ENCODE measurements at regions not wholly inside any gene's neighbourhood (a gene's known extent, or its start where the extent isn't known, plus 50 kb on each side); places are given as distances from the start of the nearest gene placed in this dataset.

DNA sequence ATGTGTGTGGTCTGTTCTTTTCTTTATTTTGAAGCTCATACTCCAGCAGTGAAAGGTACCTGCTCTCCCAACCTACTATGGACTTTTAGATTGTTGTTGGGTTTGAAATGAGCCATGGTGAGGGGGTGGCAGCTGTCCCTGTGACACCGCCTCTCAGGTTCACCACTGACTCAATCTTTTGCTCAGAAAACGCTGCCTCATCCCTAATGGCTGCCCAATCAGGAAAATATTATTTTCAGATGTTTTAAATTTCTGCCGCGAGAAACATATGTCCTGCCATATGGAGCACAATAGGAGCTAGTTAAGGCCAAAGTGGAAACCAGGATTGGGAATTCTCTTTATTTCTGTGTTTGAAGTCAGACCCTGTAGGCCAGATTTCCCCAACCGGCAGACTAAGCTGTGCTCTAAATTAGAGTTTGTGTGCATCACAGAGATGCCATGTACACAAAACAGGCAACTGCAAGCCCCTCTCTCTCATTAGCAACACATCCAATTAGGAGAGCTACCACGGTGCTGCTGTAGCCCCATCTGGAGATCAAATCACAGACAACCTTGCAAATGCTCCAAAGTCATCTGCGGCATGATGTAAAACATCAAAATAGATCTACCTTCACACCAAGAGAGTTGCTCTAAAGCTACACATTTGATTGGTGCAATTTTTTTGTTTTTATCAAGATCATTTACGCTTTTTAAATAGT lies 144.1 kb upstream of the BACH2 start:
- TF ChIP-seq, protein P1, sequence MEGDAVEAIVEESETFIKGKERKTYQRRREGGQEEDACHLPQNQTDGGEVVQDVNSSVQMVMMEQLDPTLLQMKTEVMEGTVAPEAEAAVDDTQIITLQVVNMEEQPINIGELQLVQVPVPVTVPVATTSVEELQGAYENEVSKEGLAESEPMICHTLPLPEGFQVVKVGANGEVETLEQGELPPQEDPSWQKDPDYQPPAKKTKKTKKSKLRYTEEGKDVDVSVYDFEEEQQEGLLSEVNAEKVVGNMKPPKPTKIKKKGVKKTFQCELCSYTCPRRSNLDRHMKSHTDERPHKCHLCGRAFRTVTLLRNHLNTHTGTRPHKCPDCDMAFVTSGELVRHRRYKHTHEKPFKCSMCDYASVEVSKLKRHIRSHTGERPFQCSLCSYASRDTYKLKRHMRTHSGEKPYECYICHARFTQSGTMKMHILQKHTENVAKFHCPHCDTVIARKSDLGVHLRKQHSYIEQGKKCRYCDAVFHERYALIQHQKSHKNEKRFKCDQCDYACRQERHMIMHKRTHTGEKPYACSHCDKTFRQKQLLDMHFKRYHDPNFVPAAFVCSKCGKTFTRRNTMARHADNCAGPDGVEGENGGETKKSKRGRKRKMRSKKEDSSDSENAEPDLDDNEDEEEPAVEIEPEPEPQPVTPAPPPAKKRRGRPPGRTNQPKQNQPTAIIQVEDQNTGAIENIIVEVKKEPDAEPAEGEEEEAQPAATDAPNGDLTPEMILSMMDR (conservative IDR thresholded peaks at IDR 0.05; ENCODE audit: low read length): no peak
- no peak for TF ChIP-seq EZH2phosphoT487 (IDR thresholded peaks at IDR 0.05; ENCODE audit: borderline replicate concordance, low read depth, low read length)
- Histone ChIP-seq H3K4me1 (ENCODE audit: insufficient read depth, low read length, poor library complexity, severe bottlenecking) (no peaks in the 10 kb centered on the region), H3K36me3 (ENCODE audit: insufficient read depth, low read length) (no peaks in the 10 kb centered on the region), H3K9me3 (ENCODE audit: low read length) (no peaks in the 10 kb centered on the region), H3K9me2 (ENCODE audit: insufficient read depth, low read length) (no peaks in the 10 kb centered on the region), H2AFZ (ENCODE audit: low read length) (no peak overlapping the region), H3K27ac (ENCODE audit: low read depth, low read length, poor library complexity, severe bottlenecking) (no peak overlapping the region), H3K79me2 (ENCODE audit: insufficient read depth, low read depth, low read length) (no peaks in the 10 kb centered on the region), H3K4me3 (ENCODE audit: low read depth, low read length, poor library complexity, severe bottlenecking) (no peak overlapping the region), H3K4me2 (ENCODE audit: low read length) (no peak overlapping the region), H4K20me1 (ENCODE audit: insufficient read depth, low read length) (no peaks in the 10 kb centered on the region)
- CTCF ChIA-PET (ENCODE audit: unreplicated experiment): no interaction called here
- no peak for DNase-seq (ENCODE audit: low spot score)
- no TSS peak for BruUV-seq (replicated peaks)
- intact Hi-C loops (cut with micrococcal nuclease; ENCODE audit: unreplicated experiment): no loop called here
- POLR2A ChIA-PET: interaction anchor here (0.6 to 1.3 kb wide), 5 partner anchors 10 to 457 kb away, joined by 3 to 7 read pairs (median 3); no protein-coding TSS in a partner anchor

DNA sequence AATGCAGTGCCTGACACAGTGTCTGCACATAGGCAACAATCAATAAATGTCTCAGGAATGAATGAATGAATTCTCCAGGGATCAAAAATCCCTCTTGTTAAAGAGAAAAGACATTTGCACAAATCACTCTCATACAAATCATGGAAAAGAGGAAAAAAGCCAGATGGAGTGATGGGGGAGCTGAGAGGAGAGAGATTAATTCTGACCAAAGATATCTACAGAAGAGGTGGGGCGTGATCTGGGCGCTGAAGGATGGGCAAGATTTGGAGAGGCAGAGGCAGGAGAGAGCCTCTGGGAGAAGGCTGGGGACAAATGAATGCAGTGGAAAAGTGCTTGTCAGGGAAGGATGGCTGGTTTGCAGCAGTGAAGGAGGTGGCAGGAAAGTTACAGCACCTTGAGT lies 142.9 kb upstream of the BACH2 start:
- no peaks in the 10 kb centered on the region for H3K79me2 ChIP-seq (ENCODE audit: insufficient read depth, low read depth, low read length)
- H3K9me3 ChIP-seq (ENCODE audit: low read length): 0 out of 2 replicates have a peak, but pooled peaks cover under 1% of the 10 kb centered on the region
- H4K20me1 ChIP-seq (ENCODE audit: insufficient read depth, low read length): no peaks in the 10 kb centered on the region
- ChIA-PET POLR2A (interaction anchor here (0.5 to 0.6 kb wide), 2 partner anchors 11 to 27 kb away, joined by 3 to 7 read pairs; no protein-coding TSS in a partner anchor), CTCF (ENCODE audit: unreplicated experiment) (no interaction called here)
- no TSS peak for BruUV-seq (replicated peaks)
- no peak for TF ChIP-seq EZH2phosphoT487 (IDR thresholded peaks at IDR 0.05; ENCODE audit: borderline replicate concordance, low read depth, low read length)
- TF ChIP-seq, protein P1 (conservative IDR thresholded peaks at IDR 0.05; ENCODE audit: low read length): no peak
- no peaks in the 10 kb centered on the region for H3K4me1 ChIP-seq (ENCODE audit: insufficient read depth, low read length, poor library complexity, severe bottlenecking)
- no peaks in the 10 kb centered on the region for H3K9me2 ChIP-seq (ENCODE audit: insufficient read depth, low read length)
- no peak overlapping the region for H3K4me2 ChIP-seq (ENCODE audit: low read length)
- no peak for DNase-seq (ENCODE audit: low spot score)
- H3K4me3 ChIP-seq (ENCODE audit: low read depth, low read length, poor library complexity, severe bottlenecking): no peak overlapping the region
- H3K36me3 ChIP-seq (ENCODE audit: insufficient read depth, low read length): no peaks in the 10 kb centered on the region
- intact Hi-C loops (cut with micrococcal nuclease; ENCODE audit: unreplicated experiment): no loop called here
- H3K27ac ChIP-seq (ENCODE audit: low read depth, low read length, poor library complexity, severe bottlenecking): no peak overlapping the region
- H2AFZ ChIP-seq (ENCODE audit: low read length): no peak overlapping the region

DNA sequence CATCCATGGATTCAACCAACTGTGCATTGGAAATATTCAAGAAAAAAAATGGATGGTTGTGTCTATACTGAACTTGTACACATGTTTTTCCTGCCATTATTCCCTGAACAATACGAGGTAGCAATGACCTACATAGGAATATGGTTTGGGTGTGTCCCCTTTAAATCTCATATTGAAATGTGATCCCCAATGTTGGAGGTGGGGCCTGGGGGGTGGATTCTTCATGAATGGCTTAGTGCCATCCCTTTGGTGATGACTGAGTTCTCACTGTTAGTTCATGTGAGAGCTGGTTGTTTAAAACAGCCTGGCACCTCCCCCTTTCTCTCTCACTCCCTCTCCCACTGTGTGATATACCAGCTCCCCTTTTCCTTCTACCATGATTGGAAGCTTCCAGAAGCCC lies 139.8 kb upstream of the BACH2 start:
- no peak for TF ChIP-seq EZH2phosphoT487 (IDR thresholded peaks at IDR 0.05; ENCODE audit: borderline replicate concordance, low read depth, low read length)
- TF ChIP-seq, protein P1 (conservative IDR thresholded peaks at IDR 0.05; ENCODE audit: low read length): no peak
- H3K79me2 ChIP-seq (ENCODE audit: insufficient read depth, low read depth, low read length): no peaks in the 10 kb centered on the region
- H3K4me1 ChIP-seq (ENCODE audit: insufficient read depth, low read length, poor library complexity, severe bottlenecking): peaks cover 3% of the 10 kb centered on the region
- no peak overlapping the region for H3K4me2 ChIP-seq (ENCODE audit: low read length)
- intact Hi-C loops (cut with micrococcal nuclease; ENCODE audit: unreplicated experiment): no loop called here
- ChIA-PET CTCF (ENCODE audit: unreplicated experiment) (no interaction called here), POLR2A (interaction anchor here (1.4 kb wide), 1 partner anchor 8 kb away, joined by 5 read pairs; no protein-coding TSS in a partner anchor)
- H4K20me1 ChIP-seq (ENCODE audit: insufficient read depth, low read length): no peaks in the 10 kb centered on the region
- H3K9me3 ChIP-seq (ENCODE audit: low read length): peaks cover 26% of the 10 kb centered on the region
- no peak overlapping the region for H2AFZ ChIP-seq (ENCODE audit: low read length)
- H3K27ac ChIP-seq (ENCODE audit: low read depth, low read length, poor library complexity, severe bottlenecking): no peak overlapping the region
- BruUV-seq (replicated peaks): no TSS peak
- no peaks in the 10 kb centered on the region for H3K36me3 ChIP-seq (ENCODE audit: insufficient read depth, low read length)
- H3K9me2 ChIP-seq (ENCODE audit: insufficient read depth, low read length): no peaks in the 10 kb centered on the region
- no peak overlapping the region for H3K4me3 ChIP-seq (ENCODE audit: low read depth, low read length, poor library complexity, severe bottlenecking)
- DNase-seq (ENCODE audit: low spot score): no peak
